ENCODE measurements at regions not wholly inside any gene's neighbourhood (a gene's known extent, or its start where the extent isn't known, plus 50 kb on each side); places are given as distances from the start of the nearest gene placed in this dataset.
"Not testable (repeated sequence)": the region's sequence is repeated elsewhere in the genome, so short reads cannot be mapped to it uniquely, and the experiment has no call there.

DNA sequence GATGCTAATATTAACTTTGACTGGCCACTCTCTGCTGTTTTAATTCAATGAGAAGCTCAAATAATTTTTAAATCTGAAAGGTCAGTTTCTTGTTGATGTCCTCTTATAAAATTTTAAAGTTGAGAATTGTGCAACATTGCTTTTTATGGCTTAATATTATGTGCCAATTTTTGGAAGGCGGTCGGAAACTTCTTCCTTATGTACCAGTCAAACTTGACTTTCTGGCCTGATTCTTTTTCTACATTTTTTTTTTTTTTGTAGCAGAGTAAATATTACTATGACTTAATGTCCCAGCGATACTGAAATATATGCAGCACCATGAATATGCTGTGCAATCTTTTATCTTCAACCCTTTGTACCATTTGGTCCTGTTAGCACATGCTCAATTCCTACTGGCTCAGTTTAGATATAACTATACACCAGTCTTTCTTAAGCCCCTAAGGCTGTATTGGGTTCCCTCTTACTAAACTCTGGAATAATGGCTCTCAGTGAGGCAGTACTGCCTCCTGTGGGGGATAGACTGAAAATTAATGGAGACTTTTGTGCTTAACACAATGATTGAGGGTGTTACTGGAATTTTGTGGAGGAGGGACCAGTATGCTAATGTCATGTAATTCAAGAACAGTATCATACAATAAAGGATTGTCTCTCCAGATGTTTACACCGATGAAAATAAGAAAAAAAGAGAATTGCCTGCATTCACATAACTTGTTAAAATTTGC lies 156.4 kb upstream of the SYNCRIP start:
- DNase-seq, result no peak

DNA sequence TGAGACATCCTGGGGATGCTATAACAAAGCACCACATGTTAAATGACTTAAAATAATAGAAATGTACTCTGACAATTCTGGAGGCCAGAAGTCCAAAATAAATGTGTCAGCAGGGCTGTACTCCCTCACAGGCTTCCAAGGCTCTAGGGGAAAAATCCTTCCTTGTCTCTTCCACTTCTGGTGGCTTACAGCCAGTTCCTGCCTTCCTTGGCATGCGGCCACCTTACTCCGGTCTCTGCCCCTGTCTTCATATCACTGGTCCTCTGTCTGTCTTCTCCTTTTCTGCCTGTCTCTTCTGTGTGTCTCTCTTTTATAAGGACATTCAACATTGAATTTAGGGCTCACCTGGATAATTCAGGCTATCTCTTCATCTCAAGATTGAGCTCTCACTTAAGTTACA lies 155.3 kb upstream of the SYNCRIP start:
- no peak for DNase-seq

- no peak for DNase-seq
Measured at GRCh38 chr6:85795945-85796344, 153.3 kb upstream of the SYNCRIP start.

DNA sequence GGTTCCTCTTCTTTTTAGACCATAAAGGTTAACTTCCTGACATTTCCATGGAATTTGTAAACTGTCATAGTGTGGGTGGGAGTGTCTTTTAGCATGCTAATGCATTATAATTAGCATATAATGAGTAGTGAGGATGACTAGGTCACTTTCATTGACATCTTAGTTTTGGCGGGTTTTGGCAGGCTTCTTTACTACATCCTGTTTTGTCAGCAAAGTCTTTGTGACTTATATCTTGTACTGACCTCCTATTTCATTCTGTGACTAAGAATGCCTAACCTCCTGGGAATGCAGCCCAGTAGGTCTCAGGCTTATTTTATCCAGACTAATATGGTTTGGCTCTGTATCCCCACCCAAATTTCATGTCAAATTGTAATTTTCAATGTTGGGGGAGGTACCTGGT lies 149.6 kb upstream of the SYNCRIP start:
- no peak for DNase-seq

GRCh38 chr6:85775883-85776282 lies 133.2 kb upstream of the SYNCRIP start:
- DNase-seq, result no peak

- DNase-seq, result no peak
Measured at GRCh38 chr6:85772641-85773040, 130.0 kb upstream of the SYNCRIP start.

DNA sequence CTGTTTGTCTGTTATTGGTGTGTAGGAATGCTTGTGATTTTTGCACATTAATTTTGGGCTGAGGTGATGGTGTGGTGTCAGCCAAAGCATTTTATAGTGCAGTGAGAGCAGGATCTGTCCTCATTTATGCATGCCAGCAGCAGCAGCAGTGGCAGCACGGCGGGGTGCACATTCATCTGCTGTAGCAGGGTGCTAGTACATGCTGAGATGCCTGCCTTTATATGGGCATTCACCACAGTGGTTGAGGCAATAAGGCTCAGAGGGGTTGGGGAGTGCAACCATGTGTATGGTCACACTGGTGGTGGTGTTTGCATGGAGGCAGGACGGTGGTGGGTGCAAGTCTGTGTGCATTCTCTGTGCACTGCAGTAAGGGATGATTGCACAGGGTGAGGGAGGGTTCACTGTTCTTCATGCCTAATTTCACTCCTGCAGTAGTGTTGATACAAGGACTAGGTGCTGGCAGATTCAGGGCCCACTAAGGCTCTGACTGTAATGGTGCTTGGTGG lies 129.3 kb upstream of the SYNCRIP start:
- DNase-seq, result no peak

GRCh38 chr6:85771455-85771854 lies 128.8 kb upstream of the SYNCRIP start:
- no peak for DNase-seq

DNA sequence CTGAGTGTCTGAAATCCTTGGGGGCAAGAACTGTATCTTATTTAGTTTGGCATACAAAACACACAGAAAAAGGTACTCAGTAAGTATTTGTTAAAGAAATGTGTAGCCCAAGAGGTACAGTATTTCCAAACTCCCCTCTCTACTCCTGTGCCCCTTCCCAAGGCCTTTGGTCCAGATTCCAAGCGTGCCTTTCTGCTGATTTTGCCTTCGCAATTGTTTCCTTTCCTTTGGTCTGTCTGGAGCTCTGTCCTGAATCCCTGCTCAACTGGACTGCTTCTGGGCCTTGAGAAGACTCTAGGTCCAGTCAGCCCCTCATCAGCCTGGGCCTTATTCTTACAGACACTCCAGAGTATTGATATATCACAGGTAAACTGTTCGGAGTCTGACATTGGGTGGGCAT lies 122.2 kb upstream of the SYNCRIP start:
- no peak for DNase-seq

- DNase-seq, result peak; percentile 11
Measured at GRCh38 chr6:85756982-85757381, 114.3 kb upstream of the SYNCRIP start.

- DNase-seq, result no peak
Measured at GRCh38 chr6:85754894-85755293, 112.2 kb upstream of the SYNCRIP start.

DNA sequence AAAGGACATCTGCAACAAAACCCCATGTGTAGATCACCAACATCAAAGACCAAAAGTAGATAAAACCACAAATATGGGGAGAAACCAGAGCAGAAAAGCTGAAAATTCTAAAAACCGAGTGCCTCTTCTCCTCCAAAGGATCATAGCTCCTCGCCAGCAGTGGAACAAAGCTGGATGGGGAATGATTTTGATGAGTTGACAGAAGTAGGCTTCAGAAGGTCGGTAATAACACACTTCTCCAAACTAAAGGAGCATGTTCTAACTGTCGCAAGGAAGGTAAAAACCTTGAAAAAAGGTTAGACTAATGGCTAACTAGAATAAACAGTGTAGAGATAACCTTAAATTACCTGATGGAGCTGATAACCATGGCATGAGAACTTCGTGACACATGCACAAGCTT lies 109.9 kb upstream of the SYNCRIP start:
- DNase-seq, result no peak

GRCh38 chr6:85751374-85752055 lies 108.8 kb upstream of the SYNCRIP start:
- DNase-seq, result no peak

- not testable (repeated sequence) for DNase-seq
Measured at GRCh38 chr6:85750146-85750545, 107.5 kb upstream of the SYNCRIP start.

DNA sequence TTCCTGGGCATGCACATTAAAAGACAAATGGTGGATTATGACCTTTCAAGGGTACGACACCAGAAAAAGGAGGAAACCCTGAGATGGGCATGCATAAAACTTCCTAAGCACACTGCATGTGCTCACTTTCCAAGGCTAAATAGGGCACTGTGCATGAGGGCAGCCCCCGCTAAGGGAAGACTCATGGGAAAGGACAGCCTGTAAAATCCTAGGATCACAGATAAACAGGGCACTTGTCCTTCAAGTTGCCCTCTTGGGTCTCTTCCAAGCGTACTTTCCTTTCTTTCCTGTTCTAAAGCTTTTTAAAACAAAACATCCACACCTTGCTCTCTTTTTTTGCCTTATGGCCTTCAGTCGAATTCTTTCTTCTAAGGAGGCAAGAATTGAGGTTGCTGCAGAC lies 106.5 kb upstream of the SYNCRIP start:
- no peak for DNase-seq

- DNase-seq, result no peak
Measured at GRCh38 chr6:85747666-85748065, 105.0 kb upstream of the SYNCRIP start.

GRCh38 chr6:85747093-85747492 lies 104.4 kb upstream of the SYNCRIP start:
- DNase-seq, result no peak

DNA sequence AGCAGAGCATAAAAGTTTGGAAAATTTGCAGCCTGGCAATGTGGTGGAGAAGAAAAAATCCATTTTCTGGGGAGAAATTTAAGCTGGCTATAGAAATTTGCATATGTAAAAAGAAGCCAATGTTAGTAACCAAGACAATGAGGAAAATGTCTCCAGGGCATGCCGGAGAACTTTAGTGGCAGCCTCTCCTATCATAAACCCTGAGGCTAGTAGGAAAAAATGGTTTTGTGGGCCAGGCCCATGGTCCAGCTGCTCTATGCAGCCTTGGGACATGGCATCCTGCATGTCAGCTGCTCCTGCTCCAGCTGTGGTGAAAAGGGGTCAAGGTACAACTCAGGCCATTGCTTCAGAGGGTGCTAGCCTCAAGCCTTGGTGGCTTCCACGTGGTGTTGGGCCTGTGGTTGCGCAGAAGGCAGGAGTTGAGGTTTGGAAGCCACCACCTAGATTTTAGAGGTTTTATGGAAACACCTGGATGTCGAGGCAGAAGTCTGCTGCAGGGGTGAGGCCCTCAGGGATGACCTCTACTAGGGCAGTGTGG lies 101.8 kb upstream of the SYNCRIP start:
- no peak for DNase-seq

GRCh38 chr6:85726206-85726605 lies 83.5 kb upstream of the SYNCRIP start:
- no peak for DNase-seq

- no peak for DNase-seq
Measured at GRCh38 chr6:85715797-85716196, 73.1 kb upstream of the SYNCRIP start.

GRCh38 chr6:85714893-85715530 lies 72.3 kb upstream of the SYNCRIP start:
- no peak for DNase-seq

GRCh38 chr6:85712346-85712745 lies 69.7 kb upstream of the SYNCRIP start:
- no peak for DNase-seq

DNA sequence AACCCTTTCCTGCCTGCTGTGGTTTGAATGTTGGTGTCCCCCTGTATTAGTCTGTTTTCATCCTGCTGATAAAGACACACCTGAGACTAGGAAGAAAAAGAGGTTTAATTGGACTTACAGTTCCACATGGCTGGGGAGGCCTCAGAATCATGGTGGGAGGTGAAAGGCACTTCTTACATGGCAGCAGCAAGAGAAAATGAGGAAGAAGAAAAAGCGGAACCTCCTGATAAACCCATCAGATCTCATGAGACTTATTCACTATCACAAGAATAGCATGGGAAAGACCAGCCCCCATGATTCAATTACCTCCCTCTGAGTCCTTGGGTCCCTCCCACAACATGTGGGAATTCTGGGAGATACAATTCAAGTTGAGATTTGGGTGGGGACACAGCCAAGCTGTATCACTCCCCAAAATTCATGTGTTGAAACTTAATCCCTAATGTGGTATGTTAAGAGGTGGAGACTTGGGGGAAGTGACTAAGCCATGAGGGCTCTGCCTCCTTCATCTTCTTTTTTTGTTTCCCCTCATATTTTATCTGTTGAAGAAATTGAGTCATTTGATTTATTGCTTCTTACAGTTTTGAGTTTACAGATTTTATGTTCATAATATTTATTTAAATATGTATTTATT lies 64.9 kb upstream of the SYNCRIP start:
- DNase-seq, result not testable (repeated sequence)

Data from DMS79 treated with DMSO at 0.1 percent for 48 hours (cell line).